ENCODE measurements at regions not wholly inside any gene's neighbourhood (a gene's known extent, or its start where the extent isn't known, plus 50 kb on each side); places are given as distances from the start of the nearest gene placed in this dataset.

GRCh38 chr1:5455651-5456050 is 536.6 kb downstream of the NPHP4 start:
- no peak for DNase-seq

DNA sequence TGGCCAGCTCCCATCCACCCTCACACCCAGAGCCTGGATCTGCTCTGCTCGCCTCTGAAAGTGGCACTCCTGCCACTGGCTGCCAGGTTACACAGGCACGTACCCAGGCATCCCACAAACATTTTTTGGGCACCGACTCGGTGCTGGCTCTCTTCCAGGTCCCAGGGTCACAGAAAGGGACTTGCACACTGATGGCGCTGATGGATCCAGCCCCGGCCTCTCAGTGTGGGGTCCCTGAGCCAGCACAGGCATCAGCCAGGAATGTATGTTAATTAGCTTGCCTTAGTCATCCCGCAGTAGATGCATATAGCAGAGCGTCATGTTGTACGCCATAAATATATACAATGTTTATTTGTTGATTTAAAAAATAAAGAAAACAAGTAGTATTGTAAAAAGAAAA is 537.2 kb downstream of the NPHP4 start:
- DNase-seq: no peak

- no peak for DNase-seq
Observed at GRCh38 chr1:5453347-5453746, 538.9 kb downstream of the NPHP4 start.

DNA sequence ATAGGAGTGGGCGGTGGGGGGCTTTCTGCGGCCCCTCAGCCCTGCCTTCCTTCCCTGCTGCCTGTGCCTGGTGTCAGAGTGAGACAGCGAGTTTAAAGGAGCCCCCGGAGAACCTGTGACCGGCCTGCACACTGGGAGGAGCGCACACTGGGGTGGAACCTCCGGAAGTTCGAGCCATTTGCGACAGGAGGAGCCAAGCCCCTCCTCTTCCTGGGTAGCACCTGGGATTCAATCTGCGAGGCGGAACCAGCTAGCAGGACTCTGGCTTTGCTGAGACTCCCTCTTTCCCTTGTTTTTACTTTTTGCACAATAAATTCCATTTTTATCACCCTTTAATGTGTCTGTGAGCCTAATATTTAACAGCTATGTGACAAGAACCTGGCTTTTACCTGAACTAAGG is 540.6 kb downstream of the NPHP4 start:
- DNase-seq: no peak

DNA sequence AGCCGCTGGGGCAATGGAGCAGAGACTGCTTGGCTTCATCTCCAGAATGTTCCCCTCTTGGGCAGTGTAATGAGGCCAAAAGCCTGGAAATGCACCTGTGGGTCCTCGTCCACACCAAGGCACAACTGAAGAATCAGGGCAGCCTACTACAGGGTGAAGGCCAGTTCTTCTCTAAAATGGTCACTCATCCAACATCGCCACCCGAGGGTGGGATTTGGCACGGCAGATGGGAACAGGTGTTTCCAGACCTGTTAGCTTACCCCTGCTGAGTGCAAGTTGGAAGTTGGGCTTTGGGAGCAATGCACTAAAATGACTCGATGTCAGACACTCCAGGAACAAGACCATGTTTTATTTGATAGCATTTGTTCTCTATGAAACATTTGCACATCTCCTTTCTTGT is 543.7 kb downstream of the NPHP4 start:
- DNase-seq: peak; percentile 1

GRCh38 chr1:5447503-5447960 is 544.7 kb downstream of the NPHP4 start:
- no peak for DNase-seq

DNA sequence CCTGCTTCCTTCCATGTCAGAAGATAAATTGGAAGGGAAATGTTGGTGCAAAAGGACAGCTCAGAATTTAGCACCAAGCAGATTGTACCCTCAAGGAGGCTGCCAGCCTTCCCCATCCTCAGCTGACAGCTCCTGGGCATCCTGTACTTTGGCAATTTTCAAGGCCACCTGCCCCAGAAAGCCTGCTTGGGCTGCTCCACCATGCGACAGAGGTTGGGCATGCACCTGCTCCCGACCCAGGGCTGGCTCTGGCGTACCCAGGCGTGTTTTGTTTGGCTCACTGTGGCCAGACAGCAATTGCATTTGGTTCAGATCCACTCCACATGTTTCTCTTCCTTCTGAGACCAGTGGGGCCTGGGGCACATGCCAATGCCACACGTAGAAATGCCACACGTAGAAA is 547.8 kb downstream of the NPHP4 start:
- no peak for DNase-seq

DNA sequence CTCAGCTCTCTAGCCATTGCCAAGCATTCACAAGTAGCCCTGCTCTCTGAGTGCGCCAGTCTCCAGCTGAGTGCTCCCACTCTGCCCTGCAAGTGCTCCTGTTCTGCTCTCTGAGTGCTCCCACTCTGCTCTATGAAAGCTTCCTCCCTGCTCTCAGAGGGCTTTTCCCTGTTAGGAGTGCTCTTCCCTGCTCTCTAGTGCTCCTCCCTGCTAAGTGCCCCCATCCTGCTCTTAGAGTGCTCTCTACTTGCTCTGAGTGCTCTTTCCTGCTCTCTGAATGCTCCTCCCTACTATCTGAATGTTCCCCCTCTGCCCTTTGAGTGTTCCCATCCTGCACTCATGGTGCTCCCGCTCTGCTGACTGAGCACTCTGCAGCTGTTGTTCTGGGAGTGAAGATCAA is 555.4 kb downstream of the NPHP4 start:
- DNase-seq: no peak

DNA sequence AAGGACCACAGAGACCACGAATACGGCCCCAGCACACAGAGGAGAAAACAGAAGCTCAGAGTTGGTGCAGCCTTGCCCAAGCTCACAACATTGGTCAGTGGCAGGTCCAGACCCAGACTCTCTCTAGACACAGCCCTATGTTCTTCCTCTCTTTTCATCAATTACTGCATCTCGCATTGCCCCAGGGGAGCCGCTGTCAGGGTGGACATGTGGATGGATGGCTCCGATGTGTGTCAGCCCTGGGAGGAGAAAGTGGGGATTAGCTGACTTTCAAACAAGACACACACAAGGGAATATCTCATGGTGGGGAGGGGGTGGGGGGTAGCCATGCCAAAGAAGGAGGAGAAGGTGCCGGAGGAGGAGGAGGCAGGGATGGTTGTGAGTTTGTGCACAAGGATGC is 556.8 kb downstream of the NPHP4 start:
- DNase-seq: no peak

- DNase-seq: no peak
Observed at GRCh38 chr1:5432436-5432835, 559.8 kb downstream of the NPHP4 start.

- DNase-seq: no peak
Observed at GRCh38 chr1:5430911-5431697, 561.1 kb downstream of the NPHP4 start.

DNA sequence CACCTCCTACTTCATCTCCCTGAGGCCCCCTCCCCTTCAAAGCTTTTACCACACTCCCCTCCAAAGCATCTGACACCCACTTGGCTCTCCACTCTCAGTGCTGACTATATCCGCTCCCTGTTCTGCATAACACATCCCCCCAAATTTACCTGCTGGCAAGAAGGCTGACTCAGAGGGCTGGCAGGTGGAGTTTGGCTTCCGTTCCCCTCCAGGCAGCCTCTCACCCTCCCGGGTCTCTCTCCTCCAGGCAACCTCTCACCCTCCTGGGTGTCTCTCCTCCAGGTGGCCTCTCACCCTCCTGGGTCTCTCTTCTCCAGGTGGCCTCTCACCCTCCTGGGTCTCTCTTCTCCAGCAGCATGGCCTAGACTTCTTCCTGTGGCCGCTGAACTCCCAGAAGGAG is 562.1 kb downstream of the NPHP4 start:
- no peak for DNase-seq

GRCh38 chr1:5428351-5428750 is 563.9 kb downstream of the NPHP4 start:
- no peak for DNase-seq

- no peak for DNase-seq
Observed at GRCh38 chr1:5427026-5427613, 565.1 kb downstream of the NPHP4 start.

DNA sequence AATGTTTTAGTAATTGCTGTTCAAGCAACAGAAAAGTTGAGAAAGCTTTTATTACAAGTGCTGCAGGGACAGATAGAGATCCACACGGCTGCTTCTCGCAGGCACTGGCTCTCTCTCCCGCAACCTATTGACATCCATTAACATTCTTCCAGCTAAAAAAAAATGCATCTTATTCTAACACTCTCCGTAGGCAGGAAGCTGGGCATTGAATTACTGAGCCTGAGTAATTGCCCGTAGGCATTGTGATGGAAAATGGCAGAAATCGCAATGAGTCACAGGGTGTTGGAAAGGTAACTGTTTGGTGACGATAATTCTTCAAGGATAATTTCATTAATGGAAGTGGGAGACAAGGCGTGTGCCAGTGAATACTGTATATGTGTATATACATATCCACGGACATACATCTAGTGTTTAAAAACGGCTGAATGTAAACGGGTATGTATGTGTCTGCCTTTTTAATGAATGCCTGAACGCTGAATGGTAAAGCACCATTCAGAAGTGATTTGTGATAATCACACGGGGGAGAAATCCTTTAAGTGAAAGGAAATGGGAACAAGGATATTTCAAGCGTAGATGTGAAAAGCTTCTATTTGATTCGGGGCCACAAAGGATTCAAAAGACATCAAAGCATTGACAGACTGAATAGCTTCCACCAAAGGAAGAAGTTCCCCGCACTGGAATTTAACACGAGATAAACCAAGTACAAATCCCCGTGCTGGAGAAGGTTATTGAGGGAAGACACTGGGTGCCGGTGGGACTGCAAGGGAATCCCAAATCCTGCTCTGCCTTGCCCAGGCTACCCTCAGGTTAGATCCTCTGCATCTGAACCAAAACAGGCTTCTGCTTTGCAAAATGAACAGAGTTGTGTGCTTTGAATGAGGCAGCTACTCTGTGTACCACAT is 567.2 kb downstream of the NPHP4 start:
- no peak for DNase-seq

GRCh38 chr1:5423109-5423508 is 569.1 kb downstream of the NPHP4 start:
- peak; percentile 4 for DNase-seq

DNA sequence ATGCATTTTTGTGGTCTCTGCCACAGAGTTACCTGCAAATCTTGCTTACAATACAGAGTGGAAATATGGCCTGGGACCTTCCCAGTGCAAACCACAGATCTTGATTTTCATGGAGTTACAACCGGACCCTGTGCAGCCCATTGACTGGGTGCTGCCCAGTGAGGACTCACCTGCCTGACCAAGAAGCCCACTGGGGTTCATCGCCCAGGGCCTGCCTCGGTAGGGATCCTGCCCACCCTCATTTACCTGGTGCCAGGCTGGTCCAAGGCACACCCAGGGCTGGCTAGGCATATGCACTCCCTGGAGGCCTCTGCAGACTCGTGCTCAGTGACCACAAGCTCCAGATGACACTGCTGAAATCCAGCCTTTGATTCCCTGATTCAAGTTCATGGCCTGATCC is 572.7 kb downstream of the NPHP4 start:
- DNase-seq: no peak

DNA sequence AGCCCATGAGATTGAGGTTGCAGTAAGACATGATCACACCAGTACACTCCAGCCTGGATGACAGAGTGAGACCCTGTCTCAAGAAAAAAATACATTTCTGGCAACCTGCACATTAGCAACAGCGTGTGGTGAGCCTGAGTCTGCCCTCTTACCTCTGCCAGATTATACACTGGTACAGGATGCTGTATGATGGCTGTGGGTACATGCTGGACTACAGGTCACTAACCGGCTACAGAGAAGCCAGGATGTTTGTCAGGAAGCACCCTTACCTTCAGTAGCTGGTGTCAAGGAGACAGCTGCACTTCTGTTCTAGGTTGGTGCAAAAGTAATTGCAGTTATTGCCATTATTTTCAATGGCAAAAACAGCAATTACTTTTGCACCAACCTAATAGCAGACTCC is 575.7 kb downstream of the NPHP4 start:
- DNase-seq: no peak

GRCh38 chr1:5415606-5416005 is 576.6 kb downstream of the NPHP4 start:
- no peak for DNase-seq

DNA sequence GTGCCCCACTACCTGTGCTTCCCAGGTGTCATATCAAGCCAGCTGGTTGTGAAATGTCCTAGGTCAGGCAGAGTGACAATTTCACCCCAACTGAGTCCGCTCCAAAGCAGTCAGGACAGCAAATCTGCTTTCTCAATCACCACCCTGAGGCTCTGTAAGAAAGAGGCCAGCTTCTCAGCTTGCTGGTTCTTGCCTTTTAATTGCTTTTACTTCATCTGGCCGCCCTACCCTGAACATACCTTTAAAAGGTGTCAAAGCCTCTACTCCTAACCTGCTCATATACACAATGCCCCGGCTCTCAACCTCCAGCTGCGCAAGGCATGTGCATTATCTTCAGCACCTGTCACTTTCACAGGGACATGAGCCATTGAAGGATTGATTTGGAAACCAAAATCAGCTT is 581.6 kb downstream of the NPHP4 start:
- no peak for DNase-seq

GRCh38 chr1:5408401-5408800 is 583.8 kb downstream of the NPHP4 start:
- DNase-seq: no peak

DNA sequence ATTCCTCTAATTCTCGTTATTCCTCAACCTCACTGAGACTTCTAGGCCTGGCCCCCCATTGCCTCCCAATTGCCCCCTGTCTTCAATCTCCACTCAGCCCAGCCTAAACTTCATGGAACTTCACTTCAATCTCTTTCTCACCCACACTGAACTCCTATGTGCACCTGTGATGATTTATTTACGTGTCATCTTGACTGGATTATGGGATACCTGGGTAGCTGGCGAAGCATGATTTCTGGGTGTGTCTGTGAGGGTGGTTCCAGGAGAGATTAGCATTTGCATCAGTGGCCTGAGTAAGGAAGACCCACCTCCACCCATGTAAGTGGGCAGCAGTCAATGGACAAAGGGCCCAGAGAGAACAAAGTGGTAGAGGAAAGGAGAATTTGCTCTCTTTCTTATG is 587.0 kb downstream of the NPHP4 start:
- no peak for DNase-seq

DNA sequence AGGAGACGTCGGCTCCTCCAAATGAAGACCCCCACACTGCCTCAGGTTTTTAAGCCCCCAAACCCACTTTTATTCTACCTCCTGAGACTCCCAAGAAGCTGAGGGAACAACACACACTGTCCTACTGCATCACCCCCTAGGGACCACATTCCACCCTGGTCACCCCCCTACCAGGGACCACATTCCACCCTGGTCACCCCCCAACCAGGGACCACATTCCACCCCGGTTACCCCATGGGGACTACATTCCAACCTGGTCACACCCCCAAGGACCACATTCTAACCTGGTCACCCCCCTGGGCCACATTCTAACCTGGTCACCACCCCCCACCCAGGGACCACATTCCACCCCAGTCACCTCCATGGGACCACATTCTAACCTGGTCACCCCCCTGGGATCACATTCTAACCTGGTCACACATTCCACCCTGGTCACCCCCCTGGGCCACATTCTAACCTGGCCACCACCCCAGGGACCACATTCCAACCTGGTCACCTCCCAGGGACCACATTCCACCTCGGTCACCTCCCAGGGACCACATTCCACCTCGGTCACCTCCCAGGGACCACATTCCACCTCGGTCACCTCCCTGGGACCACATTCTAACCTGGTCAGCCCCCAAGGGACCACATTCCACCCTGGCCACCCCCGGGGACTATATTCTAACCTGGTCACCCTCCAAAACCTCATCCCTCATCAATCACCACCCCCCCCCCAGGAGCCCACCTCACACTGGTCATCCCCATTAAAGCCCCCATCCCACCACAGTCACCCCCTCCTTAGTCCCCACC is 587.6 kb downstream of the NPHP4 start:
- no peak for DNase-seq
